NCI-H1436 (cell line): ENCODE measurements at regions not wholly inside any gene's neighbourhood (a gene's known extent, or its start where the extent isn't known, plus 50 kb on each side); places are given as distances from the start of the nearest gene placed in this dataset.

Experiments used
- DNase-seq: peaks from one replicate; lab custom pipeline; 2025; lab: John Stamatoyannopoulos, UW

DNA sequence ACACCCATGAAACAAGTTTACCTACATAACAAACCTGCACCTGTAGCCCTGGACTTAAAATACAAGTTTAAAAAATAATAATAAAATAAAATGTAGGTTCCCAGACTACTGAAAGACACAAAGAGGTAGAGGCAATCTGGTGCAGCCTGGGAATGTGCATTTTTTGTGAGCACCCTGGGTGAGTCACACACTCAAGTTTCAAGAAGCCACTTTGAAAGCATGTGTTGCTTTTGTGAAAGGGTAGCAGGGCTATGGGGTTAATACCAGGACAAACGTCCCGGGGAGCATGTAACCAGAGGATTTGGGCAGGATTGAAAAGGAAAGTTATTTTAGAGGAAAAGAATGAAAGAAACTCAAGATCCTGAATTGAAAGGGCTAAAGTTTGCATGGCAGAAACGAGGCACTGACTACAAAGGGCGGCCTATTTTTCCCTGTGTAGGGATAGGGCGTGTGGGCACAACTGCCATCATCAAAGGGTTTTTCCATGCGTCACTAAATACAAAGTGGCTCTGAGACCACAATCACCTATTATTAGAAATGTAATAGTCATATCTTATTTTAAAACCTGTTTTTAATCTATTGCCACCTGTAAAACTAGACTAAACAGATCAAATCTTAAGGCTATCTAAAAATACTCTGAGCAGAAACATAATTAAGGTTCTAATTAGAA lies 314.9 kb downstream of the COG6 start:
- no peak for DNase-seq

DNA sequence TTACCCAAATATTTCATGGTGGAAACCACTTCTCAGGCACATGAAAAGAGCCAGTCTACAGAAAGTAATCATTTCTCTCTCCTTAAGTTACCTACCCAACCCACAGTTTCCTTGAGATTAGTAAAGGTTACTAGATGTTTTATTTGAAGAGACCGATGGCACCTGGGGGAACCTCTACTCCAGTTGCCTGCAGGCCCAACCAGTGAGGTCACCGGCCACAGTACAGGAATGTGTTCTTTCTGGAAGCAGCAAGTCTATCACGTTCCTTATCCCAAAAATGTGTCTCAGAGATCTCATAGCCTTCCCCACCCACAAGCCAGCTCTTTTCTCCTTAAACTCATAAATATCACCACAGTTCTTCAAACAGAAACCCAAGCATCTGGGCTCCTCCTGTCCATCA lies 316.1 kb downstream of the COG6 start:
- DNase-seq = no peak

GRCh38 chr13:39976481-39976880 lies 321.0 kb downstream of the COG6 start:
- DNase-seq = no peak

DNA sequence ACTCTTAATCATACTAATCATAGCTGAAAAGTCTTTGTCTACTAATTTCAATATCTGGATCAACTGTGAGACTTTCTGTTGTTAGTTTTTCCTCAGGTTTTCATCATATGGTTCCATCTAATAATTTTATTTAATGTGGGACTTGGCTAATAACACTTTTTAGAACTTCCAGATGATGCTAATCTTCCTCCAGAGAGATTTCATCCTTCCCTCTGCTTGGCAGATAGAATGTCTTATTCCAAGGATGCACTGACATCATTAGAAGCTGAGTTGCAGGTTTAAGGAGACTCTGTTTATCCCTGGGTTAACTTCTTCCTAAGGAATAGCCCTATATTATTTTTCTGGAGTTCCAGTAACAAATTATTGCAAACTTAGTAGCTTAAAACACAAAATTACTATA lies 325.6 kb downstream of the COG6 start:
- DNase-seq = no peak

DNA sequence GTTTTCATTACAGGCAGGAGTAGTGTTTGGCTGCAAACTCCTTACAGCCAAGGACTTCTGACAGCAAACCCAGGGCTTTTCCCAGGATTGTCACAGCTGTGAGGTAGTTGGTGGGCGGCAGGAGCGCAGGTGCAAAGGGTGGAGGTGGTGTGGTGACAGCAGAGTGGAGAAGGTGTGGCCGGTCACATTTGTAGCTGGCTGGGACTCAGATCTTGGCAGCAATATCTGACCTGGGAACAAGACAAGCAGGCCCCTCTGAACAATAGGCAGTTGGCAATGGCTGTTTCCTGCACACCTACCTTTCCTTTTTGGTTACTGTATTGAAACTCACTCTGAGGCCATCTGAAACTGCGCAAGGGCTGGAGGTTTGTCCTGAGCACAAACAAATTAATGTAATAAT lies 327.3 kb downstream of the COG6 start:
- DNase-seq = no peak

GRCh38 chr13:39985071-39985470 lies 329.6 kb downstream of the COG6 start:
- DNase-seq = no peak

GRCh38 chr13:39988351-39988750 lies 332.9 kb downstream of the COG6 start:
- no peak for DNase-seq

- no peak for DNase-seq
Measured at GRCh38 chr13:39998166-39998565, 342.7 kb downstream of the COG6 start.

DNA sequence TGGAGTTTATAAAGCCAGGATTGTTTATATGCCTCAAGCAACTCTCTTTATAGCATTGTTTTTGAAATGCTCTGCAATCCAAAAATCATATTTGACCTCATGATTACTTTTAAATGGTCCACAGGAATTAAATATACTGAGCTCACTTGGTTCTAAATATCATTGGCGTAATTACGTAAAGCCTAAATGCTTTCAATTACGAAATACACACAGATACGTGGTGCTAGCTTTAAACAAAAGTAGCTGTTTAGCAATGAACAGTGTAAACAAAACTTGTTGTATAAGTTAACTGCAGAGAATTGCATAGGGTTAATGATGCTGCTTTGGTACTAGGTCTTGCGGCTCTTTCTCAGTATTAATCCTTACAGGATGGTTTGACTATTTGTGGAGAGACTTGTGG lies 346.6 kb downstream of the COG6 start:
- DNase-seq = no peak

GRCh38 chr13:40013554-40013953 lies 358.1 kb downstream of the COG6 start:
- DNase-seq = no peak

GRCh38 chr13:40016953-40017660 lies 361.6 kb downstream of the COG6 start:
- no peak for DNase-seq

GRCh38 chr13:40017662-40018262 lies 362.3 kb downstream of the COG6 start:
- no peak for DNase-seq

GRCh38 chr13:40023595-40024203 lies 368.2 kb downstream of the COG6 start:
- DNase-seq = no peak

- no peak for DNase-seq
Measured at GRCh38 chr13:40024204-40024966, 368.9 kb downstream of the COG6 start.

GRCh38 chr13:40024967-40025714 lies 369.7 kb downstream of the COG6 start:
- no peak for DNase-seq

DNA sequence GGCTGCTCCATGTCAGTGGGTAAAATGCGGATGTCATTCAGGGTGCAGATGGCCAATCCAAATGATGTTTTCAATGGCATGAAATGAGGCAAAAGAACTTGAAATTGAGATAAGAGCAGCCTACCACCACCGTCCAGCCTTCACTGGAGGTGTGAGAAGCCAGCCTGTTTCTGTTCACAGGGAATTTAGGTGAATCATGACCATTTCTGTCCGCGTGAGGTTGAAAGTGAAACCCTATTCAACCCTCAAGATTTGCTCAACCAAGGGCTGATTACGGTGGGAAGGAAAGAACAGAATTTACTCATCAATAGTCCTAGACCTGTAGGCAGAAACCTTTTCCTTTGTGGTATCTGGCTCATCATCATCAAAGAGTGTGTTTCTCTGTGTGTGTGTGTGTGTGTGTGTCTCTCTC lies 370.7 kb downstream of the COG6 start:
- DNase-seq = no peak

DNA sequence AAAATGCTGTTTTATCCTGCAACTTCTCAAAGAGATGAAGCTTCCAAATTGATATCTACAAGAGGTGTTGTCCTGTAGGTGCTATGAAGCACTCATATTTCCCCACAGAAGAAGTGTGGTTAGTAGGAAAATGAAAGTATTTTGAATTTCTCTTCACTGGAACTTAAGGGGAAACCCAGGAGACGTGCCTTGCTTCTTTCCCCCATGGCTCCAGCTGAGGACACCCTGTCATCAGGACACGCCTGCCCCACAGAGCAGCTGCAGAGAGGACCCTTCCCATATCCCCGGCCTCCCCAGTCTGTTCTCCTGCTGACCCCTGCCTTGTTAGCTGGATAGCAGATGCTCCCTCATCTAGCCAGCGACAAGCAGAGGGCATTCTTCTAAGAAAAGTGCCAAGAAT lies 371.3 kb downstream of the COG6 start:
- no peak for DNase-seq

GRCh38 chr13:40028446-40028845 lies 373.0 kb downstream of the COG6 start:
- no peak for DNase-seq

- no peak for DNase-seq
Measured at GRCh38 chr13:40031031-40031430, 375.6 kb downstream of the COG6 start.

DNA sequence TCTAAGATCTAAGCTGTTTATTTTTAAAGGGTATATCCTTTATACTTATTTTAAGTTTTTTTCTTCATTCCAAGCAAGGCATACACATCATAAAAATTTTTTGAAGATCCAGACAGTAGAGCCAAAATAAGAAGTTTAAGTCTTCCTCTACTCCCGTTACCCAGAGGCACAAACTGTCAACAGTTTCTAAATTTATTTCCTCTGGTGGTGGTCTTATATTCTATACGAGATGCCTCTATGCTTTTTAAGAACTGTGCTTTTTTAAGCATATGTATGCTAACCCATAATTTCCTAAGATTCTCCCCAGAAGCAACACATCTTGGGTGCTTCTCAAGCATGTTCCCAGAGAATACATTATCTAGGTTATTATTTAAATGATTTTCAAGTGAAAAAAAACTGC lies 383.6 kb downstream of the COG6 start:
- DNase-seq = no peak

- DNase-seq = no peak
Measured at GRCh38 chr13:40042991-40043390, 387.5 kb downstream of the COG6 start.

DNA sequence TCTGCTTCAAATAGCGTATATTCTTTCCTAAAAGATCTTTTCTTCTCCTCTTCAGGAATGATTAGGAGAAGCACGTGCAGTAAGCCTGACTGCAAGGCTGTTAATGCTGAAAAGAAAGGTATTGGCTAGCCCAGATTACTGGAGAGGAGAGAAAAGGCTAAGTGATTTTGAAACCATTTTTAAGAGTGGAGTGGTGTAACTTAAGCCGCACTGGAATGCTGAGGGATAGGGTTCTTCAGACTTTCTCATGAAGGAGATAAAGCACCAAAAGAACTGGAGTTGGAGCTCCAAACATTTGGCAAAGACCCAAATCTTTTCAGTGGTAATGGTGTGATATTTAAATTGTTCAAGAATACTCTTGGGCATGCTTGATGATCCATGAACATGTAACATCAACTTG lies 388.3 kb downstream of the COG6 start:
- no peak for DNase-seq
